Neural cell (in vitro differentiated cells): ENCODE measurements at regions not wholly inside any gene's neighbourhood (a gene's known extent, or its start where the extent isn't known, plus 50 kb on each side); places are given as distances from the start of the nearest gene placed in this dataset.

Experiments
- H2AFZ ChIP-seq: fragments of 200-600, 300-800 bp; sonication (generic), shearing (Covaris generic); 2 replicates; pipeline ENCODE4 v1.6.0; 2014; ENCODE audit warnings: low read depth, mild to moderate bottlenecking, antibody characterized with exemption, low read length, moderate library complexity
- H3F3A ChIP-seq: fragments of 200-600 bp; shearing (Covaris generic); 2 replicates; pipeline ENCODE4 v1.6.1; 2016; ENCODE audit warnings: mild to moderate bottlenecking, moderate library complexity, mixed read lengths, antibody characterized with exemption, low read length; ENCODE audit not compliant: insufficient read depth, poor library complexity, severe bottlenecking
- H3K27ac ChIP-seq: fragments of 200-600, 300-800 bp; sonication (generic), shearing (Covaris generic); 2 replicates; pipeline ENCODE4 v1.5.1; 2014; ENCODE audit warnings: mild to moderate bottlenecking, low read length, moderate library complexity
- H3K27me3 ChIP-seq: fragments of 300-800, 200-600 bp; sonication (generic), shearing (Covaris generic); 2 replicates; pipeline ENCODE4 v1.6.0; 2014; ENCODE audit warnings: mild to moderate bottlenecking, low read depth, low read length, moderate library complexity; ENCODE audit not compliant: insufficient read depth
- H3K36me3 ChIP-seq: fragments of 300-800, 200-600 bp; sonication (generic), shearing (Covaris generic); 2 replicates; pipeline ENCODE4 v1.5.1; 2014; ENCODE audit warnings: mild to moderate bottlenecking, antibody characterized with exemption, low read length, moderate library complexity; ENCODE audit not compliant: insufficient read depth
- H3K4me2 ChIP-seq: fragments of 300-800, 200-600 bp; sonication (generic), shearing (Covaris generic); 2 replicates; pipeline ENCODE4 v1.6.0; 2014; ENCODE audit warnings: mild to moderate bottlenecking, low read length
- H3K4me3 ChIP-seq: fragments of 300-800, 200-600 bp; sonication (generic), shearing (Covaris generic); 2 replicates; pipeline ENCODE4 v1.5.1; 2014; ENCODE audit warnings: mild to moderate bottlenecking, low read length, moderate library complexity
- H3K79me2 ChIP-seq: fragments of 200-600 bp; shearing (Covaris generic); replicated peaks from 2 replicates; pipeline ENCODE4 v1.6.0; 2014; ENCODE audit warnings: mild to moderate bottlenecking, low read length, moderate library complexity; ENCODE audit not compliant: insufficient read depth
- H3K9ac ChIP-seq: fragments of 300-800, 200-600 bp; sonication (generic), shearing (Covaris generic); 2 replicates; pipeline ENCODE4 v1.6.1; 2016; ENCODE audit warnings: mild to moderate bottlenecking, low read length, mixed read lengths
- H3K9me2 ChIP-seq: fragments of 200-600 bp; shearing (Covaris generic); 2 replicates; pipeline ENCODE4 v1.6.1; 2016; ENCODE audit warnings: mild to moderate bottlenecking, low read length, mixed read lengths; ENCODE audit not compliant: insufficient read depth
- H3K9me3 ChIP-seq: fragments of 200-600, 300-800 bp; sonication (generic), shearing (Covaris generic); 2 replicates; pipeline ENCODE4 v1.6.1; 2016; ENCODE audit warnings: mild to moderate bottlenecking, mixed run types, low read length, moderate library complexity, mixed read lengths
- H4K20me1 ChIP-seq: fragments of 200-600 bp; shearing (Covaris generic); 2 replicates; pipeline ENCODE4 v1.6.1; 2016; ENCODE audit warnings: mild to moderate bottlenecking, mixed run types; ENCODE audit not compliant: insufficient read depth
- CTCF ChIP-seq: fragments of 450-650 bp; IDR thresholded peaks from 2 replicates; pipeline ENCODE4 v1.5.1; 2014; ENCODE audit warnings: antibody characterized with exemption, mild to moderate bottlenecking, moderate library complexity; ENCODE audit not compliant: poor library complexity, severe bottlenecking
- EP300 ChIP-seq: fragments of 450-650 bp; conservative IDR thresholded peaks from 2 replicates; pipeline ENCODE4 v1.6.1; 2014; ENCODE audit warnings: antibody characterized with exemption, mild to moderate bottlenecking, moderate library complexity; ENCODE audit not compliant: poor library complexity, severe bottlenecking
- EZH2 ChIP-seq: fragments of 200-600, 300-800 bp; shearing (Covaris generic), sonication (generic); IDR thresholded peaks from 2 replicates; pipeline ENCODE4 v1.6.1; 2014; ENCODE audit warnings: antibody characterized with exemption, low read length, borderline replicate concordance, mild to moderate bottlenecking; ENCODE audit not compliant: insufficient read depth, poor library complexity, severe bottlenecking
- MXI1 ChIP-seq: fragments of 450-650 bp; conservative IDR thresholded peaks from 2 replicates; pipeline ENCODE4 v1.6.1; 2014; ENCODE audit warnings: antibody characterized with exemption, mild to moderate bottlenecking; ENCODE audit not compliant: poor library complexity, severe bottlenecking
- POLR2AphosphoS5 ChIP-seq: IDR thresholded peaks from 2 replicates; pipeline ENCODE4 v1.6.1; 2012
- RAD21 ChIP-seq: fragments of 450-650 bp; conservative IDR thresholded peaks from 2 replicates; pipeline ENCODE4 v1.6.1; 2014; ENCODE audit warnings: antibody characterized with exemption, mild to moderate bottlenecking, moderate library complexity
- REST ChIP-seq: IDR thresholded peaks from 2 replicates; pipeline ENCODE4 v1.6.1; 2012; ENCODE audit warnings: borderline replicate concordance
- SMC3 ChIP-seq: fragments of 450-650 bp; conservative IDR thresholded peaks from 2 replicates; pipeline ENCODE4 v1.6.1; 2014; ENCODE audit warnings: antibody characterized with exemption, mild to moderate bottlenecking, moderate library complexity; ENCODE audit not compliant: poor library complexity
- TAF1 ChIP-seq: IDR thresholded peaks from 2 replicates; pipeline ENCODE4 v1.6.1; 2012; ENCODE audit warnings: low read depth

GRCh38 chr9:26612211-26612610 lies 280.4 kb downstream of the CAAP1 start:
- Histone ChIP-seq H3F3A (no peaks in the 10 kb centered on the region), H3K4me2 (no peak overlapping the region), H3K9me3 (no peaks in the 10 kb centered on the region), H3K27ac (no peak overlapping the region), H3K36me3 (no peaks in the 10 kb centered on the region), H3K79me2 (no peaks in the 10 kb centered on the region), H2AFZ (no peak overlapping the region), H4K20me1 (no peaks in the 10 kb centered on the region), H3K9ac (no peak overlapping the region), H3K9me2 (no peaks in the 10 kb centered on the region), H3K27me3 (no peaks in the 10 kb centered on the region), H3K4me3 (no peak overlapping the region)
- TF ChIP-seq TAF1 = no peak
- no peak for TF ChIP-seq EZH2
- TF ChIP-seq SMC3 = no peak
- no peak for TF ChIP-seq POLR2AphosphoS5
- TF ChIP-seq MXI1 = no peak
- no peak for TF ChIP-seq REST

- no peak overlapping the region for H2AFZ ChIP-seq
- no peaks in the 10 kb centered on the region for H3F3A ChIP-seq
- no peaks in the 10 kb centered on the region for H3K36me3 ChIP-seq
- H3K9me2 ChIP-seq = no peaks in the 10 kb centered on the region
- H3K79me2 ChIP-seq = no peaks in the 10 kb centered on the region
- TF ChIP-seq MXI1 = no peak
- TF ChIP-seq POLR2AphosphoS5 = no peak
- TF ChIP-seq RAD21 = no peak
- no peak for TF ChIP-seq EZH2
- TF ChIP-seq TAF1 = no peak
- no peak for TF ChIP-seq REST
- no peak for TF ChIP-seq SMC3
- no peak for TF ChIP-seq CTCF
- no peak for TF ChIP-seq EP300
- H3K9ac ChIP-seq = no peak overlapping the region
- no peaks in the 10 kb centered on the region for H3K9me3 ChIP-seq
- H3K4me3 ChIP-seq = no peak overlapping the region
- H4K20me1 ChIP-seq = no peaks in the 10 kb centered on the region
- H3K27me3 ChIP-seq = no peaks in the 10 kb centered on the region
- no peak overlapping the region for H3K27ac ChIP-seq
- H3K4me2 ChIP-seq = no peak overlapping the region
These were observed 285.8 kb downstream of the CAAP1 start for GRCh38 chr9:26606756-26607155.
